Stimulated activated CD4-positive, alpha-beta T cell treated with anti-CD3 and anti-CD28 coated beads, Interleukin-1b, Interleukin-23, amount 100 ng/mL, for 24 hours (primary cell): ENCODE measurements at regions not wholly inside any gene's neighbourhood (a gene's known extent, or its start where the extent isn't known, plus 50 kb on each side); places are given as distances from the start of the nearest gene placed in this dataset.
"Not testable (repeated sequence)": the region's sequence is repeated elsewhere in the genome, so short reads cannot be mapped to it uniquely, and the experiment has no call there.

Source experiments
- DNase-seq, 4 experiments: peaks; one replicate each; pipeline ENCODE4 v3.0.0-alpha.2; 2020; ENCODE audit warnings: low read depth in 4 of 4, low spot score in 1 of 4

DNA sequence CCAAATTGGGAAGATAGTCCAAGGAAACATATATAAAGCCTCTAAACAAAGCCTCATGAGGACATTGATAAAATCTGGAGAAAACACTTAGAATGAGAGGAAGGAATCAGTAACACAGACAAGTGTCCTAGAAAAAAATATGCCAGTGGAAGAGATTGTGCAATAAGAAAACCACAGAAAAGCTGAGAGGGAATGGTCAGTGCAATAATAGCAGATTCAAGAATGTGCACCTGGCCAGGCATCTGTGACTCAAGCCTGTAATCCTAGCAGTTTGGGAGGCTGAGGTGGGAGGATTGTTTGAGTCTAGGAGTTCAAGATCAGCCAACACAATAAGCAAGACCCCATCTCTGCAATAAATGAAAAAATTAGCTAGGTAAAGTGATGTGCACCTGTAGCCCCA, 691.2 kb upstream of the CDH6 start:
- no peak for DNase-seq

DNA sequence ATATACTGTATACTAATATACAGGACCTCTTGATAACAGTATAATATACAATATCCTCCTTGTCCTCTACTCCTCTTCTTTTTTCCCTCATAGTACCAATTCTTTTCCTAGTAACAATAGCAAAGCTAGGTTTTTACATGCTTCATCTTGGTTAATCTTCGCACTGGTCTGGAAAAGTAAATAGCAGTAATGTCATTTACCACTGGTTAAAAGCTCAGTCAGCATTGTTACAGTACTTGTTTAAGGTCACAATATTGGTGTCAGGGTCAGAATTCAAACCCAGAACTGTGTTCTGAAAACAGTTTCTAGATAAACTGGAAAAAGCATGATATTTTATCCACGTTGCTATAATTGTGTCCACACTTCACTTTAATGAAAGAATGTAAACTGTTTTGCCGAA, 692.4 kb upstream of the CDH6 start:
- DNase-seq = no peak

DNA sequence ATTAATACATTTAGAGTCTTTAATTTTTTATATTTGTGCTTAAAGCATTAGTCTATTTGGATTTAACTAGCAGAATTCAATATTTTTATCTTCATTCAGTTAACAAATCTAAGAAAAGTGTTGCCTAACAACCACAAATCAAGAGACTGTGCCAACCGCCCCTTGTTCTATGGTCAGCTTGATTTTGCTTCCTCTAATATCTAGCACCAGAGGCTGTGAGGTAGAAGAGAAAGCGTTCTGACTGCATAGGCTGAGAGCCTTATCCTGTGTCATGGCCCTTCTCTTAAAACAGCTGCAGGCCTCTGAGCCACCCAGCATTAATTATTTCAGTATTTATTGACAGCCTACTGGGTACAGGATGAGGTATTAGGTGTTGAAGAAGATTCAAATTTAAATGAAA, 693.0 kb upstream of the CDH6 start:
- no peak for DNase-seq

DNA sequence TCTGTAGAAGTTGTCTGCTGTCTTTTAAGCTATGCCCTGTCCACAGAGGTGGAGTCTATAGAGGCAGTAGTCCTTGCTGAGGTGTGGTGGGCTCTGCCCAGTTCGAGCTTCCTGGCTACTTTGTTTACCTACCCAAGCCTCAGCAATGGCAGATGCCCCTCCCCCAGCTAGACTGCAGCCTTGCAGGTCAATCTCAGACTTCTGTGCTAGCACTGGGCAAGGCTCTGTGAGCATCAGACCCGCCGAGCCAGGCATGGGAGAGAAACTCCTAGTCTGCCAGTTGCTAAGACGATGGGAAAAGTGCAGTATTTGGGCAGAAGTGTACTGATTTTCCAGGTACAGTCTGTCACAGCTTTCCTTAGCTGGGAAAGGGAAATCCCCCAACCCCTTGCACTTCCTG, 694.1 kb upstream of the CDH6 start:
- no peak for DNase-seq

DNA sequence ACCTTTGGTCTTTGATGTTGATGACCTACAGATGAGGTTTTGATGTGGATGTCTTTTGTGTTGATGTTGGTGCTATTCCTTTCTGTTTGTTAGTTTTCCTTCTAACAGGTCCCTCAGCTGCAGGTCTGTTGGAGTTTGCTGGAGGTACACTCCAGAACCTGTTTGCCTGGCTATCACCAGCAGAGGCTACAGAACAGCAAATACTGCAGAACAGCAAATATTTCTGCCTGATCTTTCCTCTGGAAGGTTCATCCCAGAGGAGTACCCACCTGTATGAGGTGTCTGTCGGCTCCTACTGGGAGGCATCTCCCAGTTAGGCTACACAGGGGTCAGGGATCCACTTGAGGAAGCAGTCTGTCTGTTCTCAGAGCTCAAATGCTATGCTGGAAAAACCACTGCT, 694.5 kb upstream of the CDH6 start:
- no peak for DNase-seq

DNA sequence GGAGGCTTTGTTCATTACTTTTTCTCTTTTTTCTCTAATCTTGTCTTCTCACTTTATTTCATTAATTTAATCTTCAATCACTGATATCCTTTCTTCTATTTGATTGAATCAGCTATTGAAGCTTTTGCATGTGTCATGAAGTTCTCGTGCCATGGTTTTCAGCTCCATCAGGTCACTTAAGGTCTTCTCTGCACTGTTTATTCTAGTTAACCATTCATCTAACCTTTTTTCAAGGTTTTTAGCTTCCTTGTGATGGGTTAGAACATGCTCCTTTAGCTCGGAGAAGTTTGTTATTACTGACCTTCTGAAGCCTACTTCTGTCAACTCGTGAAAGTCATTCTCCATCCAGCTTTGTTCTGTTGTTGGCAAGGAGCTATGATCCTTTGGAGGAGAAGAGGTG, 695.0 kb upstream of the CDH6 start:
- not testable (repeated sequence) for DNase-seq

DNA sequence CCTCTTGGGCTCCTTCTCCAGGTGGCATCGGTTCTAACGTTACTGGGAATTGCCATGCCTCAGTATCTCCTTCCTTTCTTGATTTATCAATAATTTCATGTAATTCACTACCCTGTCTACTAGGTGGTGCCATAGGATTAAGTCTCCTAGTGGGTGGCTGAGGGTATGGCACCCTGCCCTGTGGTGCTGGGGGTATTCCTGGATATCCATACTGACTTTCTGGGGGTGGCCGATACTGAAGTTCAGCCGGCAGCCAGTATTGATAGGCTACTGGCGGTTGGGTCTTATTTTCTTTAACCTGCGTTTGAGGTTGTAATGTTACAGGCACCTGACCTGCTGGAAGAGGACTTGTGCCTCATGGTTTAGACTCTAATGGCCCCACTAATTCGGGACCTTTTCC, 699.4 kb upstream of the CDH6 start:
- DNase-seq = not testable (repeated sequence)

DNA sequence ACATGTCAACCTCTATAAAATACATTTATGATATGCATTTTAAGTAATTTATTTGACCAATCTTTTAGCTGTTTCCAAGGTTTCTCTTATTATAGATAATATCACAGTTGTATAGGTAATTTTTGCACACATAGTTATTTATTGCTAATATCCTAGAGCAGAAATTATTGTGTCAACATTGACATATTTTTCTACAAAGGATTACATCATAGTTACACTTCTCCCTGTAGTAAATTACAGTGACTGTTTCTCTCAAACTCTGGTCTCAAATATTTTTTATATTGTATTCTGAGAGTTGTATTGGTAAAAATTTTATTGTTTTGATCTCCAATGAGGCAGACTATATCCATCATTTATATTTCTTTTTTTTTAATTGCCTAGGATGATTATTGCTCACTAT, 714.4 kb upstream of the CDH6 start:
- no peak for DNase-seq

DNA sequence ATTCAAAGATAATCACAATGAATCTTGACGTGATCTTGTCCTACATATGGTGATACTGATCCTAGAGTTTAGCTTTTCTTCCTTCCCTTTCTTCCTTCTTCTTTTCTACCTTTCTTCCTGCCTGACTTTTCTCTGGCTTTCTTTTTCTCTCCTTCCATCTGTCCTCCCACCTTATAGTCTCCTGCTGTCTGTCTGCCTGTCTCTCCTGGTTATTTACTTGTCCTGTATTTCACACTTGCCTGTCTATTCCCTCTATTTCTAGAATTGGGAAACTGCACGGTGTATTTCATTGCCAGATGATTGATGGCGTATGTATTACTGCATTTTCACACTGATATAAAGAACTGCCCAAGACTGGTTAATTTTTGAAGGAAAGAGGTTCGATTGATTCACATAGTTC, 718.1 kb upstream of the CDH6 start:
- DNase-seq = no peak

DNA sequence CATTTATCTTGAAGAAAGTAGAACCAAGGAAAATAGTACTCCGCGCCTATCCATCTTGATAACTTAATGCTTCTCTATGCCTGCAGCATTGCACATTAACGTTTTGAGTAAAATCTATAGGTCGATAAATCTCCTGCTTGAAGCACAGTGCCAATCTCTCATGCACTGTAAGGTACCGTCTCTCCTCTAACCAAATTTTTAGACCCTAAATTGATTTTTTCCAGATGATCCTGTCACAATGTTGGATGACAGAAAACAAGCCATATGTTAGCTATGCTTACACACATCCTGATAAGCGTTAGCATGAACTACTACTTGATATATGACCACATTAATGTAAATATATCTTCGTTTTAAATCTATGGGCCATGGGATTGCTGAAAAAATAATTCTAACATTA, 723.8 kb upstream of the CDH6 start:
- no peak for DNase-seq

DNA sequence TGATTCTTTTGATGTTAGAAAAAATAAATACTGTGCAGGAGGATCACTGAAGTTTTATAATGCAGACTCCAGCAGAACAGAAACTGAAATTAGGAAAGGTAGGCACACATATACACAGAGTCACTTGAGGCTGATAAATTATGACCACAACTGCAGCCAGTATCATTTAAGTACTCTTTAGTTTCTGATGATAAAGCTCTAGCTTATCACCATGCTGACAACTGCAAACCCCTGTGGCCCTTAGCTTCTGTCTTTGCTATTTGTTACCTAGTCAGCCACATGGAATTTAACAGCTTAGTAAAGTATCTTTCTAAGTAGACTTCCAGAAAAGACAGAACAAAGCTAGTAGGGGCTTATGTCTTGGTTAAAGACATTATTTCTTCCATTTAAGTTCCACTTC, 734.8 kb upstream of the CDH6 start:
- no peak for DNase-seq

DNA sequence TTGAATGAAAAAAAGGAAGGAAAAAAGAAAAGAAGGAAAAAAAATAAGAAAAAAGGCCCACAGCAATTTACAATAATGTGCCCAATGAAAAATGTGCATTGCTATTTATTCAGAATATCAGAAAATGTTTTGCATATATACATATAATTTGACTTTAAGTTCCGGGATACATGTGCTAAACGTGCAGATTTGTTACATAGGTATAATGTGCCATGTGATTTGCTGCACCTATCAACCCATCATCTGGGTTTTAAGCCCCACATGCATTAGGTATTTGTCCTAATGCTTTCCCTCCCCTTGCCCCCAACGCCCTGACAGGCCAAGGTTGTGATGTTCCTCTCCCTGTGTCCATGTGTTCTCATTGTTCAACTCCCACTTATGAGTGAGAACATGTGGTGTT, 738.0 kb upstream of the CDH6 start:
- DNase-seq = not testable (repeated sequence)

DNA sequence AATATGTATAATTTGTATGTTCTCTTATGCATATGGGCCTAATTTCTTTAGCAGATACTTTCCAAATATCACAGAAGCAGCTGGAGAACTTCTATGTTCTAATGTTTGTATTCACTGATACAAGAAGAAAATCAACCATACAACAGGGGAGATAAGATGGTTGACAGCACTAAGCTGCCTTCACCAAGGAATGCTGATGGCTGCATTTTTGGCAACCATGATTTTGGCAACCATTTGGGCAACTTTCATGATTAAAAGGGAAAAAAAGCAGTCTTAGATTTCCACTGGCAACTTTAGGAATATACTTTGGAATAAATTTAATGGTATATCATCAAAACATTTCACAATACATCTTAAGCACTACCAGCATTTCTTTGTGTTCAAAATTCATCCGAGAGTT, 740.3 kb upstream of the CDH6 start:
- no peak for DNase-seq

DNA sequence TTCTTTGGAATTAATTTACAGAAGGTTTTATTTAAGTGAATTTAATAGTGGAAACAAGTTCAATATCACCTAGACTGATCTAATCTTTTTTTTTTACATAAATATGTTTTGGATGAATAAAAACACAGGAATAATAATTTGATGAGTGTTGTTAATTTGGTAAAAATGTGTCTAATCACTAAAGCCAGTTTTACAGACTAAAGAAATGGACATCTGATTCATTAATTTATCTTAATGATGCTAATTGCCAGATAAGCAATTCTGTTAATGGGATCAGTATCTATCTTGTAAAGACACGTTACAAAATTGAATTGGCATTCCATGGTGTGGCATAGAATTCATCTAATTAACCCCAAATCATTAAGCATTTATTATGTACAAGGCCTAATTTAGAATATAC, 743.3 kb upstream of the CDH6 start:
- no peak for DNase-seq

DNA sequence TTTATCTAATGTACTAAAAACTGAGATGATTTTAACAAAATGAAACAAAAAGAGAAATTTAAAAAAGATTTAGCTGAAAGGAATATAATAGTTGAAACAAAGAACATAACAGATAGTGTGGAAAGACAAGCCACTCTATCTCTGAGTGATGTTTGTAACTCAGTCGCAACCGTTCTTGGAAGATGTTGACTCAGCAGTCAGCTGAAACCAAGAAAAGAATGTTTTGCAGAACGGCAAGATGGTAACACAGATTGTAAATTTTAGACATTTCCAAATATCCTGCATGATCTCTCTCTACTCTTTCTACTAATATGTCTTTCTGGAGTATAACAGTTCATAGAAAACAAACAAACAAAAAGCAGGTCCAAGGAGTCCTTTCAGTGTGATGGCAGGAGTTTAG, 746.1 kb upstream of the CDH6 start:
- no peak for DNase-seq

DNA sequence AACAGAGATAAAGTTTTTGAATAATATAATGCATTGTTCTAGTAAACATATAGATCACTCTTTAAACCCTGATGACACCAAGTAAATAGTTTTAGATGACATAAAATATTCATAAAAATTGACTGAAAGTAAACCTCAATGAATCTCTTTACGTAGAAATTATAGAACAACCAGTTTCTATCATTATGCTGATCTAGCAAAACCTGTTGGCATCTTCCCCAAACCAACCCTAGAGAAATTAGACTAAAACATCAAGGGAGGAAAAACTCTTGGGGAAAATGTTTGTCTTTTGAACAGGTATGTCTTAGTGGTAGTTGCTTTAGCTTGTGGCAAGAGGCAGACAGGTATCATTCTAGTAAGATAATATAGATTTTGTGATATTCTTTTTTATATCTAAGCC, 747.0 kb upstream of the CDH6 start:
- DNase-seq = no peak

DNA sequence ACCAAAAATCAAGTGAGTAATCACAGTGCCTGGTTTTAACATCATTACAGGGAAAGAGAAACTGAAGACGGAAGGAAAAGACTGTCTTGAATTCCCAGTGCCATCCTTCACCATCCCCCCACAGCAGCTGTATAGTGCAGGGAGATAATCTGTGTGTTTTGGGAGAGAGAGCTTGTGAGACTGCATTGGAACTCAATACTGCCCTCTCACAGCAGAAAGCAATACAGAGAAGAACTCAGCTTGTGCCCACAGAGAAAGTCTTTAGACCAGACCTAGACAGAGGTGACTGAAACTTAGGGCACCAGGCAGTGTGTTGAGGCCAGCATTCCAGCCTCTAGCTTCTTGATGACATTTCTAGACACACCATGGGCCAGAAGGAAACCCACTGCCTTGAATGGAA, 754.7 kb upstream of the CDH6 start:
- no peak for DNase-seq

DNA sequence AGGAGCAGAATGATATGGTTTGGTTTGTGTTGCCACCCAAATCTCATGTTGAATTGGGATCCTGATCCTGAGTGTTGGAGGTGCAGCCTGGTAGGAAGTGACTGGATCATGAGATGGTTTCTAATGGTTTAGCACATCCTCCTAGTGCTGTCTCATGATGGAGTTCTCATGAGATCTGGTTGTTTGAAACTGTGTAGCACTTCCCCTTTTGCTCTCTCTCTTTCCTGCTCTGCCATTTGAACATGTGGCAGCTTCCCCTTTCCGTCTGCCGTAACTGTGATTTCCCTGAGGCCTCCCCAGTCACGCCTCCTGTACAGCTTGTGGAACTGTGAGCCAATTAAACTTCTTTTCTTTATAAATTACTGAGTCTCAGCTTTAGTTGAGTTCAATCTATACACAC, 756.8 kb upstream of the CDH6 start:
- no peak for DNase-seq

DNA sequence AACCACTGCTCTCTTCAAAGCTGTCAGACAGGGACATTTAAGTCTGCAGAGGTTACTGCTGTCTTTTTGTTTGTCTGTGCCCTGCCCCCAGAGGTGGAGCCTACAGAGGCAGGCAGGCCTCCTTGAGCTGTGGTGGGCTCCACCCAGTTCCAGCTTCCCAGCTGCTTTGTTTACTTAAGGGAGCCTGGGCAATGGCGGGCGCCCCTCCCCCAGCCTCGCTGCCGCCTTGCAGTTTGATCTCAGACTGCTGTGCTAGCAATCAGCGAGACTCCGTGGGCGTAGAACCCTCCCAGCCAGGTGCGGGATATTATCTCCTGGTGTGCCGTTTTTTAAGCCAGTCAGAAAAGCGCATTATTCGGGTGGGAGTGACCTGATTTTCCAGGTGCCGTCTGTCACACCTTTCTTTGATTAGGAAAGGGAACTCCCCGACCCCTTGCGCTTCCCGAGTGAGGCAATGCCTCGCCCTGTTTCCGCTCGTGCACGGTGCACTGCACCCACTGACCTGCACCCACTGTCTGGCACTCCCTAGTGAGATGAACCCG, 764.5 kb upstream of the CDH6 start:
- DNase-seq = not testable (repeated sequence)

DNA sequence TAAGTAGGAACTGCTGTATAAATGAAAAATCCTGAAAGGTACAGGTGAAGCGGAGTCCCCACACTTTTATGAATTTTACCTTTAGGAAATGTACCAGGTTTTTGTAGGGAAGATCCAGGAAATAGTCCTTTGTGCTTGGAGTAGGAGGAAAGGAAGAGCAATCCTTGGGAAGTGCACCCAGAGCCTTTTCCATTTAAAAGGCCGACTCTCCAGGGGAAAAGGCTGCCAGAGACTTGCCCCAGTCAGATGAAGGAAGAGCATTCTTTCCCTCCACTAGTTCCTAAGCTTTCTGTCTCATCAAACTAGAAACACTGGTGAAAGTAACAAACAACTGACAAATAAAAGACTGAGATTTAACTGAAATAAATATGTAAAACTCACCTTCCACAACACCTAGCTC, 779.4 kb upstream of the CDH6 start:
- DNase-seq = no peak

DNA sequence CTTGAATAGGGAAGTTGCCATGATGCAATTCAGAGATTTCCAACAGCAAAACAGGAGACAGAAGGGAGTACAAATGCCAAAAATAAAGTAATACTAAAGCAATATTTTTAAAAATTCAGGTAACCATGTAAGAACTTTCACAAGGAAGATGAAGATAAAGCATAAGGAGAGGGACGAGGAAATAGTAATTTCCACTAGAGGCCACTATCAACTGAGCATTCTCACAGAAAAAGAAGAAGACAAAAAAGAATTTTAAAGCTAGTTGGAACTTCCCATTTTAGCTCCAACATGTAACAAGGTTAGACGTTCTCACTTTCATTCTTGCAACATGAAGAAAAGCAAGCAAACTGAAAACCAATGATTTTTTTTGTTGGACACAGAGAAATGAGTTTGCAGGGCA, 779.9 kb upstream of the CDH6 start:
- DNase-seq = no peak

DNA sequence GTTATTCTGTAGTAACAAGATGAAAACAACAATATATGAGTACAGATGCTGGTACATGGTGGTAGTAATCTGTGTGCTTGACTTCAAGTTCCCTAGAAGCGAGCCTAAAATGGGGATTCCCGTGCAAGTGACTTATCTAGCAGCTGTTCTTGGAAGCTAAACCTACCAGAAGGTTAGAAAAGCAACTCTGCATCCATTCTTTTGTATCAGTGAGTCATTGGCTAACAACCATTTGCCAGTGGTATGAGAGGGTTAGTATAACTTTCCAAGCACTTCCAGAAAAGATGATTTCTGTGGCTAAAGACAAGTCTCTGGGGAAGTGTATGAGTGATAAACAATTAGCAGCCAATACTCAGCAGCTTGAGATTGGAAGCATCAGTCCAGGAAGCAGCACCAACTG, 787.7 kb upstream of the CDH6 start:
- no peak for DNase-seq

DNA sequence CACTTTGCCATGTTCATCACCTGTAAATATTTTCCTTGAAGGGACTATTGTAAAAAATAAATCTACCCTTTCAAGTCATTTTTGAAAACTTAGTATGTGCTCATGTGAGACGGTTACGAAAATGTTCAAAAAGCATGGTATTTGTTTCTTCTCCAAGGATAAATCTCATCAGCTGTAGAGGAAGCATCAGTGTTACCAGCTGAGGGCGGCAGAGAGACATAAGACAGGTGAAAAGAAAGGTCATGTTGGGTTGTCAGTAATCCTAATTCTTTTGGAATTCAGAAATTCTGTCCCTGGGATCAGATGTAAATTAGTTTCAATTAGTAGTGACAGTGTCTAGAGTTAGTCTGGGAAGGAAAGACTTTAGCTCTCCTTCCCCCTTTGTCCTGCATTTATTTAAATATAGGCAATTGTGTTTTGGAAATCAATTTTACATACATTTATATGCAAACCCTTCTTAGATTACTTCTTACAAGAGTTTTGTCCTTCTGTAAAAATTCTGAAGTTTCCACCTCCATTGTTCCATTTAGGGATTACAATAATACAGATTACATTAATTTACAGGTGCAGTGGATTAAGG, 791.9 kb upstream of the CDH6 start:
- no peak for DNase-seq

DNA sequence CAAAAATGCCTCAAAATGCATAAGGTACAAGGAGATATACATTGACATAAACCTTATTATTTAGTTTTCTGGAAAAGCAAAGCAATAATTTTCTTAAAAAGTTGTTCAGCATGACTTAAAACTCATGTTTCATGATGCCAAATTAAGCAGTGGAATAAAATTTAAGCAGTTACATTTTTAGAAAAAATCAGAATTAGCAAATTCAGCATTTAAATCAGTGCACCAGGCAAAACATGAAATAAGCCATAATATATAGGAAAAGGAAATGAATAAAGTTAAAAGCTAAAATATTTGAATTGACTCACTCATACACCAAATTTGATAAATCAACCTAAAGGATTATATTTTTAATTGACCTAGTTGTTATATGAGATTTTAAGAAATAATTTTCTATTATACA, 795.1 kb upstream of the CDH6 start:
- no peak for DNase-seq
